ENCODE measurements at regions not wholly inside any gene's neighbourhood (a gene's known extent, or its start where the extent isn't known, plus 50 kb on each side); places are given as distances from the start of the nearest gene placed in this dataset.

GRCh38 chr21:38899277-38899947 lies 93.7 kb downstream of the ETS2 start:
- TF ChIP-seq ZNF121 (tag by site-specific recombination; IDR thresholded peaks at IDR 0.05) (no peak), TCF7L2 (IDR thresholded peaks at IDR 0.05; ENCODE audit: borderline replicate concordance, low read depth, low read length) (no peak), ZNF510 (tag by site-specific recombination; IDR thresholded peaks at IDR 0.05; ENCODE audit: insufficient replicate concordance) (no peak), HOXC10 (CRISPR knock-in tag; IDR thresholded peaks at IDR 0.05) (no peak), ZNF560 (tag by site-specific recombination; IDR thresholded peaks at IDR 0.05; ENCODE audit: borderline replicate concordance) (no peak), KLF7 (tag by site-specific recombination; IDR thresholded peaks at IDR 0.05; ENCODE audit: borderline replicate concordance) (no peak), ZNF626 (tag by site-specific recombination; IDR thresholded peaks at IDR 0.05) (no peak), ZNF623 (tag by site-specific recombination; IDR thresholded peaks at IDR 0.05) (no peak)
- TF ChIP-seq, protein P1, sequence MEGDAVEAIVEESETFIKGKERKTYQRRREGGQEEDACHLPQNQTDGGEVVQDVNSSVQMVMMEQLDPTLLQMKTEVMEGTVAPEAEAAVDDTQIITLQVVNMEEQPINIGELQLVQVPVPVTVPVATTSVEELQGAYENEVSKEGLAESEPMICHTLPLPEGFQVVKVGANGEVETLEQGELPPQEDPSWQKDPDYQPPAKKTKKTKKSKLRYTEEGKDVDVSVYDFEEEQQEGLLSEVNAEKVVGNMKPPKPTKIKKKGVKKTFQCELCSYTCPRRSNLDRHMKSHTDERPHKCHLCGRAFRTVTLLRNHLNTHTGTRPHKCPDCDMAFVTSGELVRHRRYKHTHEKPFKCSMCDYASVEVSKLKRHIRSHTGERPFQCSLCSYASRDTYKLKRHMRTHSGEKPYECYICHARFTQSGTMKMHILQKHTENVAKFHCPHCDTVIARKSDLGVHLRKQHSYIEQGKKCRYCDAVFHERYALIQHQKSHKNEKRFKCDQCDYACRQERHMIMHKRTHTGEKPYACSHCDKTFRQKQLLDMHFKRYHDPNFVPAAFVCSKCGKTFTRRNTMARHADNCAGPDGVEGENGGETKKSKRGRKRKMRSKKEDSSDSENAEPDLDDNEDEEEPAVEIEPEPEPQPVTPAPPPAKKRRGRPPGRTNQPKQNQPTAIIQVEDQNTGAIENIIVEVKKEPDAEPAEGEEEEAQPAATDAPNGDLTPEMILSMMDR (tag by site-specific recombination; IDR thresholded peaks at IDR 0.05), result no peak
- TF ChIP-seq, protein P2, sequence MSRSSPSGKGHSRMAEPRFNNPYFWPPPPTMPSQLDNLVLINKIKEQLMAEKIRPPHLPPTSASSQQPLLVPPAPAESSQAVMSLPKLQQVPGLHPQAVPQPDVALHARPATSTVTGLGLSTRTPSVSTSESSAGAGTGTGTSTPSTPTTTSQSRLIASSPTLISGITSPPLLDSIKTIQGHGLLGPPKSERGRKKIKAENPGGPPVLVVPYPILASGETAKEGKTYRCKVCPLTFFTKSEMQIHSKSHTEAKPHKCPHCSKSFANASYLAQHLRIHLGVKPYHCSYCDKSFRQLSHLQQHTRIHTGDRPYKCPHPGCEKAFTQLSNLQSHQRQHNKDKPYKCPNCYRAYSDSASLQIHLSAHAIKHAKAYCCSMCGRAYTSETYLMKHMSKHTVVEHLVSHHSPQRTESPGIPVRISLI (tag by site-specific recombination; IDR thresholded peaks at IDR 0.05), result no peak
